SK-N-SH (cell line): ENCODE measurements at regions not wholly inside any gene's neighbourhood (a gene's known extent, or its start where the extent isn't known, plus 50 kb on each side); places are given as distances from the start of the nearest gene placed in this dataset.

Experiments
- CTCF ChIA-PET: fragments of 300-600, 350-600 bp; formaldehyde crosslinking; extraction: SDS; loops from one replicate; lab custom pipeline; 2021; lab: Yijun Ruan, JAX
- POLR2A ChIA-PET: fragments of 350-600 bp; sonication (Branson Sonifier 250); formaldehyde crosslinking; extraction: SDS; loops from one replicate; lab custom pipeline; 2020; ENCODE audit warnings: antibody characterized with exemption, inconsistent platforms; lab: Yijun Ruan, JAX
- DNase-seq: peaks from one replicate; pipeline ENCODE4 v3.0.0; 2012
- H2AFZ ChIP-seq: fragments of 200-600 bp; sonication (generic); 2 replicates; pipeline ENCODE4 v1.8.1; 2016; ENCODE audit warnings: antibody characterized with exemption, mild to moderate bottlenecking, low read depth
- H3F3A ChIP-seq: fragments of 200-600 bp; sonication (generic); replicated peaks from 2 replicates; pipeline ENCODE3; 2016; ENCODE audit warnings: antibody characterized with exemption, mild to moderate bottlenecking; ENCODE audit not compliant: insufficient read depth
- H3K27ac ChIP-seq, 2 experiments: fragments of 200-500 bp in 1 of 2; fragments of 200-600 bp in 1 of 2; sonication (Bioruptor generic) in 1 of 2; sonication (generic), shearing (Covaris generic) in 1 of 2; 2 replicates each; pipeline versions ENCODE4 v1.5.1 to v1.6.1; 2014 to 2016; ENCODE audit warnings: low read depth in 2 of 2, inconsistent platforms in 1 of 2, low read length in 1 of 2, mild to moderate bottlenecking in 1 of 2, mixed read lengths in 1 of 2
- H3K27me3 ChIP-seq: fragments of 200-600 bp; sonication (generic), shearing (Covaris generic); 2 replicates; pipeline ENCODE4 v1.6.1; 2016; ENCODE audit warnings: mixed run types; ENCODE audit not compliant: insufficient read depth
- H3K36me3 ChIP-seq, 2 experiments: fragments of 200-500 bp in 1 of 2; fragments of 200-600 bp in 1 of 2; sonication (Bioruptor generic) in 1 of 2; sonication (generic) in 1 of 2; replicated peaks in 1 of 2; 2 replicates each; pipeline versions ENCODE3 to v1.5.1; 2014 to 2016; ENCODE audit warnings: low read length in 1 of 2, mild to moderate bottlenecking in 1 of 2; ENCODE audit not compliant: insufficient read depth in 2 of 2, control insufficient read depth in 1 of 2
- H3K4me1 ChIP-seq, 2 experiments: fragments of 200-500 bp in 1 of 2; fragments of 200-600 bp in 1 of 2; sonication (Bioruptor generic) in 1 of 2; sonication (generic), shearing (Covaris generic) in 1 of 2; 2 replicates each; pipeline versions ENCODE4 v1.5.1 to v1.6.1; 2014 to 2016; ENCODE audit warnings: low read depth in 1 of 2, low read length in 1 of 2, mixed run types in 1 of 2; ENCODE audit not compliant: insufficient read depth in 2 of 2, control insufficient read depth in 1 of 2
- H3K4me2 ChIP-seq: fragments of 200-600 bp; sonication (generic), shearing (Covaris generic); 2 replicates; pipeline ENCODE4 v1.6.1; 2017; ENCODE audit warnings: mixed run types
- H3K4me3 ChIP-seq, 2 experiments: fragments of 200-500 bp in 1 of 2; fragments of 200-600 bp in 1 of 2; sonication (Bioruptor generic) in 1 of 2; sonication (generic), shearing (Covaris generic) in 1 of 2; 2 replicates each; pipeline versions ENCODE4 v1.5.1 to v1.8.1; 2014 to 2016; ENCODE audit warnings: low read depth in 2 of 2, inconsistent platforms in 1 of 2, low read length in 1 of 2, mild to moderate bottlenecking in 1 of 2, mixed read lengths in 1 of 2, moderate library complexity in 1 of 2
- H3K79me2 ChIP-seq: fragments of 200-600 bp; sonication (generic); 2 replicates; pipeline ENCODE4 v1.8.1; 2017; ENCODE audit warnings: mild to moderate bottlenecking; ENCODE audit not compliant: insufficient read depth
- H3K9ac ChIP-seq: fragments of 200-600 bp; sonication (generic); 2 replicates; pipeline ENCODE4 v1.6.1; 2017; ENCODE audit warnings: mixed run types
- H3K9me2 ChIP-seq: fragments of 200-600 bp; sonication (generic); 2 replicates; pipeline ENCODE4 v1.6.1; 2017; ENCODE audit warnings: mixed run types
- H3K9me3 ChIP-seq: fragments of 200-600 bp; sonication (generic); 2 replicates; pipeline ENCODE4 v1.6.1; 2017; ENCODE audit warnings: mixed run types, mild to moderate bottlenecking, moderate library complexity
- H4K20me1 ChIP-seq: fragments of 200-600 bp; sonication (generic); 2 replicates; pipeline ENCODE4 v1.6.1; 2017; ENCODE audit warnings: mild to moderate bottlenecking, mixed run types; ENCODE audit not compliant: insufficient read depth
- ELF1 ChIP-seq: IDR thresholded peaks from 2 replicates; pipeline ENCODE4 v1.4.0; 2012
- EZH2phosphoT487 ChIP-seq: fragments of 200-600 bp; sonication (generic); IDR thresholded peaks from 2 replicates; pipeline ENCODE4 v1.6.1; 2017; ENCODE audit warnings: low read depth, mixed run types, mild to moderate bottlenecking, antibody characterized with exemption, moderate library complexity, borderline replicate concordance
- FOXM1 ChIP-seq: IDR thresholded peaks from 2 replicates; pipeline ENCODE4 v1.4.0; 2012; ENCODE audit warnings: low read depth, mild to moderate bottlenecking
- GATA2 ChIP-seq: sonication (generic); formaldehyde crosslinking; IDR thresholded peaks from 2 replicates; pipeline ENCODE4 v1.5.0; 2020; ENCODE audit warnings: mild to moderate bottlenecking, missing genetic modification reagents
- MXI1 ChIP-seq: IDR thresholded peaks from 2 replicates; pipeline ENCODE4 v1.6.1; 2012; ENCODE audit warnings: mild to moderate bottlenecking, low read depth, low read length, improper control_type of control experiment
- NFIC ChIP-seq: IDR thresholded peaks from 2 replicates; pipeline ENCODE4 v1.4.0; 2012; ENCODE audit warnings: borderline replicate concordance
- NRF1 ChIP-seq: IDR thresholded peaks from 2 replicates; pipeline ENCODE4 v1.6.1; 2012; ENCODE audit warnings: low read depth, mild to moderate bottlenecking, low read length
- RFX5 ChIP-seq: IDR thresholded peaks from 2 replicates; pipeline ENCODE4 v1.6.1; 2012; ENCODE audit warnings: mild to moderate bottlenecking, improper control_type of control experiment, low read length
- TCF12 ChIP-seq: IDR thresholded peaks from 2 replicates; pipeline ENCODE4 v1.4.0; 2012
- TEAD4 ChIP-seq: IDR thresholded peaks from 2 replicates; pipeline ENCODE4 v1.4.0; 2012; ENCODE audit warnings: mild to moderate bottlenecking, borderline replicate concordance; ENCODE audit not compliant: insufficient read depth
- YY1 ChIP-seq: IDR thresholded peaks from 2 replicates; pipeline ENCODE4 v1.4.0; 2012; ENCODE audit warnings: low read depth, mild to moderate bottlenecking
- WGBS: methylation state at CpG from one replicate; pipeline ENCODE4 v1.1.6; 2017; ENCODE audit warnings: low lambda C conversion rate; 5-methylcytosine and 5-hydroxymethylcytosine counted together
- TF ChIP-seq, protein P1 (sequence below): IDR thresholded peaks from 2 replicates; pipeline ENCODE4 v1.4.0; 2012; ENCODE audit warnings: low read depth, borderline replicate concordance

- Histone ChIP-seq H3F3A (no peaks in the 10 kb centered on the region), H3K4me3 (no peak overlapping the region), H2AFZ (no peak overlapping the region), H3K27ac (no peak overlapping the region), H3K27me3 (no peaks in the 10 kb centered on the region), H3K4me1 (no peaks in the 10 kb centered on the region), H3K9me3 (no peaks in the 10 kb centered on the region), H3K9me2 (no peaks in the 10 kb centered on the region), H3K4me2 (no peak overlapping the region), H3K36me3 (no peaks in the 10 kb centered on the region), H3K9ac (no peak overlapping the region), H3K79me2 (no peaks in the 10 kb centered on the region), H4K20me1 (no peaks in the 10 kb centered on the region)
- DNase-seq, result no peak
- CTCF ChIA-PET, result interaction anchor here (1.4 kb wide), 1 partner anchor 187 kb away, joined by 6 read pairs; no protein-coding TSS in a partner anchor
- POLR2A ChIA-PET, result interaction anchor here (0.5 kb wide), 1 partner anchor 178 kb away, joined by 3 read pairs; no protein-coding TSS in a partner anchor
- TF ChIP-seq YY1, result no peak
- no peak for TF ChIP-seq NRF1
- no peak for TF ChIP-seq GATA2
- WGBS, result 74% methylated on average over 1 of the region's 1 CpG
Observed at GRCh38 chr1:70863239-70863638, 184.4 kb downstream of the PTGER3 start.

- H3K36me3 ChIP-seq, result no peaks in the 10 kb centered on the region
- CTCF ChIA-PET, result interaction anchor here (0.6 to 2.0 kb wide), 3 partner anchors 24 to 416 kb away, joined by 3 to 4 read pairs (median 4); no protein-coding TSS in a partner anchor
- H3K4me3 ChIP-seq, result no peak overlapping the region
- H3K9ac ChIP-seq, result no peak overlapping the region
- H3K27me3 ChIP-seq, result no peaks in the 10 kb centered on the region
- no peak for DNase-seq
- TF ChIP-seq TCF12, result no peak
- no peak for TF ChIP-seq NFIC
- no peak for TF ChIP-seq RFX5
- TF ChIP-seq TEAD4, result no peak
- TF ChIP-seq NRF1, result no peak
- TF ChIP-seq EZH2phosphoT487, result no peak
- no peak for TF ChIP-seq ELF1
- no peak for TF ChIP-seq MXI1
- TF ChIP-seq, protein P1, sequence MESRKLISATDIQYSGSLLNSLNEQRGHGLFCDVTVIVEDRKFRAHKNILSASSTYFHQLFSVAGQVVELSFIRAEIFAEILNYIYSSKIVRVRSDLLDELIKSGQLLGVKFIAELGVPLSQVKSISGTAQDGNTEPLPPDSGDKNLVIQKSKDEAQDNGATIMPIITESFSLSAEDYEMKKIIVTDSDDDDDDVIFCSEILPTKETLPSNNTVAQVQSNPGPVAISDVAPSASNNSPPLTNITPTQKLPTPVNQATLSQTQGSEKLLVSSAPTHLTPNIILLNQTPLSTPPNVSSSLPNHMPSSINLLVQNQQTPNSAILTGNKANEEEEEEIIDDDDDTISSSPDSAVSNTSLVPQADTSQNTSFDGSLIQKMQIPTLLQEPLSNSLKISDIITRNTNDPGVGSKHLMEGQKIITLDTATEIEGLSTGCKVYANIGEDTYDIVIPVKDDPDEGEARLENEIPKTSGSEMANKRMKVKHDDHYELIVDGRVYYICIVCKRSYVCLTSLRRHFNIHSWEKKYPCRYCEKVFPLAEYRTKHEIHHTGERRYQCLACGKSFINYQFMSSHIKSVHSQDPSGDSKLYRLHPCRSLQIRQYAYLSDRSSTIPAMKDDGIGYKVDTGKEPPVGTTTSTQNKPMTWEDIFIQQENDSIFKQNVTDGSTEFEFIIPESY, result no peak
- no peak for TF ChIP-seq FOXM1
- no peak for TF ChIP-seq YY1
- TF ChIP-seq, all 33 proteins: peak for 0
- Histone ChIP-seq H3K79me2 (no peaks in the 10 kb centered on the region), H3K4me2 (no peak overlapping the region), H3K9me2 (no peaks in the 10 kb centered on the region), H3F3A (no peaks in the 10 kb centered on the region), H3K27ac (no peak overlapping the region), H2AFZ (no peak overlapping the region), H4K20me1 (no peaks in the 10 kb centered on the region), H3K4me1 (no peaks in the 10 kb centered on the region), H3K9me3 (no peaks in the 10 kb centered on the region)
- POLR2A ChIA-PET, result no interaction called here
- WGBS, result 12% methylated on average over 2 of the region's 2 CpGs
Observed at GRCh38 chr1:70864302-70864701, 183.3 kb downstream of the PTGER3 start.
